Muscle layer of colon (tissue), 2 donors: ENCODE measurements at regions not wholly inside any gene's neighbourhood (a gene's known extent, or its start where the extent isn't known, plus 50 kb on each side); places are given as distances from the start of the nearest gene placed in this dataset.
"Not testable (repeated sequence)": the region's sequence is repeated elsewhere in the genome, so short reads cannot be mapped to it uniquely, and the experiment has no call there.

ENCODE experiments used
- H3K27ac ChIP-seq: one replicate; pipeline ENCODE4 v1.7.0; 2013; ENCODE audit warnings: low read depth, mild to moderate bottlenecking, low read length, moderate library complexity
- H3K27me3 ChIP-seq, 2 donors: one replicate each; pipeline ENCODE4 v1.7.0; 2013; ENCODE audit warnings: low read length in 2 of 2, mild to moderate bottlenecking in 2 of 2; ENCODE audit not compliant: insufficient read depth in 2 of 2, control insufficient read depth in 1 of 2
- H3K36me3 ChIP-seq: one replicate; pipeline ENCODE4 v1.7.0; 2013; ENCODE audit warnings: mild to moderate bottlenecking, low read length; ENCODE audit not compliant: insufficient read depth
- H3K4me1 ChIP-seq: one replicate; pipeline ENCODE4 v1.7.0; 2013; ENCODE audit warnings: mild to moderate bottlenecking, low read length; ENCODE audit not compliant: insufficient read depth
- H3K4me3 ChIP-seq, 2 donors: one replicate each; pipeline ENCODE4 v1.7.0; 2013; ENCODE audit warnings: low read length in 2 of 2, low read depth in 1 of 2, mild to moderate bottlenecking in 1 of 2, moderate library complexity in 1 of 2
- H3K9ac ChIP-seq: one replicate; pipeline ENCODE4 v1.7.0; 2013; ENCODE audit warnings: low read length
- H3K9me3 ChIP-seq: one replicate; pipeline ENCODE4 v1.7.0; 2013; ENCODE audit warnings: mild to moderate bottlenecking, low read length
- donor health status: abdominal sarcoma.
- donor health status: Adenocarcinoma of cecum.

DNA sequence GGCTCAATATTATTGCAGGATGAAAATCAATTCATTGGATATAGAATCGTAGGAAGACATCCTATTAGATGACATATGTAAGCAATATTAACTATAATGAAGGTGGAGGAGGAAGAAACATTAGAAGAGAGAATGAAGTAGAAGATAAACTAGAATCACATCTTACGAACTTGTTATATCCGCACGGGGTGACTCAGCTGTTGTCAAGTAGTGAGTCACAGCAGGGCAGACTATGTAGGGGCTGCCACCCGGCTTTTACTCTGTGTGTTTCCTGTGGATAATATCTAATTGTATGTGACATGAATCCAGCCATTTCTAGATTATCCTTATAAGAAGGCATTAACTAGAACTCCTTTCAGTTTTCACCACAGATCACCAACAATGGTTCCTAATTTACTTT lies 520.2 kb downstream of the DOK5 start:
- H3K9me3 ChIP-seq = no peaks in the 10 kb centered on the region
- no peaks in the 10 kb centered on the region for H3K27me3 ChIP-seq
- H3K36me3 ChIP-seq = no peaks in the 10 kb centered on the region
- no peak overlapping the region for H3K4me3 ChIP-seq
- no peak overlapping the region for H3K27ac ChIP-seq
- H3K4me1 ChIP-seq = no peaks in the 10 kb centered on the region
- H3K9ac ChIP-seq = no peak overlapping the region

DNA sequence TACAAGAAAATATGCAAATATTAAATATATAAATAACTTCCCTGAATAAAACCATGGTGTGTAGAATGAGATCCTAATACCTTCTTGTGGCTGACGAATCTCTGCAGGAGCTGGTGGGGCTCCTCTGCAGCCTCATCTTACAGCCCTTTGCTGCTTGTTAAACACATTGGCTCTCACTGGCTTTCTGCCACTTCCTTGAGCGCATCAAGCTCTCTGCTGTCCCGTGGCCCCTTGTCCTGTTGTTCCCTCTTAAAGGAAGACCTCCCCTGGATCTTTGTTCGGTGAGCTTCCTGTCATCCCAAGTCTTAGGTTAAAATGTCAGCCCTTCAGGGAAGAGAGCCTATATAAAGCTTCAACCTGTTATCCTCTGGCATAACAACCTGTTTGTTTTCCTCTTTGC lies 519.6 kb downstream of the DOK5 start:
- H3K27me3 ChIP-seq = no peaks in the 10 kb centered on the region
- H3K9me3 ChIP-seq = no peaks in the 10 kb centered on the region
- H3K9ac ChIP-seq = no peak overlapping the region
- H3K36me3 ChIP-seq = no peaks in the 10 kb centered on the region
- no peak overlapping the region for H3K4me3 ChIP-seq
- no peaks in the 10 kb centered on the region for H3K4me1 ChIP-seq
- H3K27ac ChIP-seq = no peak overlapping the region

DNA sequence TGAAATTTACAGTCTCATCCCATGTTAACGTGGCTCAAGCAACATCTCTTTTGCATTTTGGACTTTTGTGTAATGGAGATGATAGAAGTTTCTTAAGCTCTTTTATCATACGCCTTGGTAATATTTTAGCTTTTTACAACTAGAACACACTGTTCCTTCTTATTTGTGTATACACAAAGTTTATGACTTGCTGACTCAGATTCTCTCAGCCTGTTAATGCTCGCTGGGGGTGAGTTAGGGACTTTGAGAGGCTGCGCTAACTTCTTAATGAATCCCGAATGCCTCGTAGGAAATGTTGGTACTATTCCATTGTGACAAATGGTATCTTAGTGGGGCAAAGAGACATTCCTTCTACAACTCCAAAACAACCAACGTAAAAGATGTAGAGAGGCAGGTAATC lies 509.7 kb downstream of the DOK5 start:
- H3K4me3 ChIP-seq = no peak overlapping the region
- H3K27ac ChIP-seq = no peak overlapping the region
- H3K36me3 ChIP-seq = no peaks in the 10 kb centered on the region
- no peaks in the 10 kb centered on the region for H3K9me3 ChIP-seq
- no peaks in the 10 kb centered on the region for H3K27me3 ChIP-seq
- peaks cover 3% of the 10 kb centered on the region for H3K4me1 ChIP-seq
- no peak overlapping the region for H3K9ac ChIP-seq

DNA sequence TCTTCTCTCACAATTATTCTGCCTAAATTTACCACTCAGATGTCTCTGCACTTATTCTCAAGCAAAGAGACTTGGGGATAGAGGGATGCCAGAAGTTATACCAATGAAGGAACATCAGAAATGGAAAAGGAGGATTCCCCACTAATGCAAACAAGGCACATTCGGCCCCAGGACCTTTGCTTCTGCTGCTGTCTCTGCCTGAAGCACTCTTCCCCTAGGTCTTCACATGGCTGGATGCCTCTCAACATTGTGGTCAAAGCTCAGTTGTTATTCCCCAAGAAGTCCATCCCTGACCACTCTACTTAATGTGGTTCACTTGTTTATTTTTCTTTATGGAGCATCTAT lies 508.7 kb downstream of the DOK5 start:
- Histone ChIP-seq H3K27ac (no peak overlapping the region), H3K9ac (no peak overlapping the region), H3K9me3 (no peaks in the 10 kb centered on the region), H3K36me3 (no peaks in the 10 kb centered on the region), H3K4me3 (no peak overlapping the region), H3K4me1 (peaks cover 3% of the 10 kb centered on the region), H3K27me3 (no peaks in the 10 kb centered on the region)

DNA sequence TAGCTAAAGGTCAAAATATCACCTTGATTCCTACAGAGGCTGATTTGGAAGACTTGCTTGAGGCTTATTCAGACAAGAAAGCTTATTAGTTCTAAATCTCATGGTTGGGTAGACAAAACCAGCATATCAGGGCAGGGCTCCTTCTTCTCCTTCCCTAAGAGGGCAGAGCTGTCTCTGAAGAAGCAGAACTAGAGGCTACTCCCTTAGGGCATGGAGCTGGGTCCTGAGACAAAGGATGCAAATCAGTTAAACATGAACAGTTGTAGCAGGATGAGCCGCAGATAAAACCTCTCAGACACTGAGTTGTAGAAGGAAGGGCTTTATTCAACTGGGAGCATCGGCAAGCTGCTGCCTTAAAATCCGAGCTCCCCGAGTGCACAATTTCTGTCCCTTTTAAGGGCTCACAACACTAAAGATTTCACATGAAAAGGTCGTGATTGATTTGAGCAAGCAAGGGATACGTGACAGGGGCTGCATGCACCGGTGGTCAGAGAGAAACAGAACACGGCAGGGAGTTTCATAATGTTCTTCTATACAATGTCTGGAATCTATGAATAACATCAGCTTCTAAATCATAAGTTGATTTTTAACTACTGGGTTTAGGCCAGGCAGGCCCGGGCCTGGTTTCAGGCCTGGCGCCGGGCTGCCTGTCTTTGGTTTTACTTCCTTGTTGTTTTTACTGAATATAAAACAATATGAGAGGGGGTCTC lies 508.2 kb downstream of the DOK5 start:
- not testable (repeated sequence) for H3K27me3 ChIP-seq, H3K4me3 ChIP-seq

DNA sequence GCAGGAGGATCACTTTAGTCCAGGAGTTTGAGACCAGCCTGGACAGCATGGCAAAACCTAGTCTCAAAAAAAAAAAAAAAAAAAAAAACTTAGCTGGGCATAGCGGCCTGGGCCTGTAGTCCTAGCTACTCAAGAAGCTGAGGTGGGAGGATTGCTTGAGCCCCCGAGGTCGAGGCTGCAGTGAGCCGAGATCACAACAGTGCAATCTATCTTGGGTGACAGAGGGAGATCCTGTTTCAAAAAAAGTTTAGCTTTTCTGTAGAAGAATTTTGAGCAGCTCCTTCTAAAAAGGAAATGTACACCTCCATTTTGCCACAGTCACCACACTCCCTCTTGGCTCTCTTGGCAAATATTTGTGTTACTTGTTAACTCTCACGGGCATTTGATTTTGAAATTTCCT lies 505.8 kb downstream of the DOK5 start:
- Histone ChIP-seq H3K4me3 (no peak overlapping the region), H3K4me1 (peaks cover 3% of the 10 kb centered on the region), H3K9me3 (no peaks in the 10 kb centered on the region), H3K36me3 (no peaks in the 10 kb centered on the region), H3K9ac (no peak overlapping the region), H3K27me3 (no peaks in the 10 kb centered on the region), H3K27ac (no peak overlapping the region)

More for the DNA sequence above, 508.2 kb downstream of the DOK5 start:
- not testable (repeated sequence) for H3K9ac ChIP-seq, H3K27ac ChIP-seq, H3K36me3 ChIP-seq, H3K9me3 ChIP-seq, H3K4me1 ChIP-seq

DNA sequence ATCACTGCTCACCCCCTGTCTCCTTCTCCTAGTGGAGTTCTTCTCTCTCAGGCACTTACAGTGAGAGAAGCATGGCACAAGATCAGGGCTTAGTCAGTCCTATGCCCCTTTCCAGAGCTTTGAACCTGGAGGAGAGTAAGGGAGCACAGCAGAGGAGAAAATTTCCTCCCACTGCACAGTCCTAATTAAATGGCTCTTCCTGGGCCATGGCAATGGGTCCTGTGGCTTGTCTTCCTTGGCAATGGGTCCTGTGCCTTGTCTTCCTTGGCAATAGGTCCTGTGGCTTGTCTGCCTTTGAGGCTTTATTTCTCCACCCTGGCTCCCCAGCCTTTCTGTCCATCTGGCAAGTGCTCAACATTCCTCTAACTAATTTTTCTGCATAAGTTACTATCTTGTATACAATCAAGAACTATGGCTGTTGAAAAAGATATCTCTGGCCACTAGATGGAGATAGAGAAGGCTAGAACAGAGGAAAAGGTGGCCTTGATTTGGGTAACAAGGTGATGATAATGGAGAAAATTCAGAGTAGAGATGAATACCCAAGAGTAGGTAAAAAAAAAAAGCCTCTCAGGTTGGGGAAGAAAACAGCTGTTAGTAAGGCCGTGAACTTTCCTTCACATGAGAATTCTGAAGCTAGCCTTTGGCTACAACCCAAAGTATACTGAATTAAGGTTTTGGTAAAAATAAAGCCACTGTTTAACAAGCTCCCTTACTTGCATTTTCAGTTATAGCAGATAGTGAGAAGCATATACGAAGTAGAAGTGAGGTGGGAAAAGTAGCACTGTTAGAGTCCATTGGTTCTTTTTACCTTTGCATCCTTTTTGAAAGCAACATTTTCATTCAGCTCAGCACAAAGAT lies 504.9 kb downstream of the DOK5 start:
- Histone ChIP-seq H3K4me3 (no peak overlapping the region), H3K9me3 (no peaks in the 10 kb centered on the region), H3K27ac (no peak overlapping the region), H3K4me1 (peaks cover 3% of the 10 kb centered on the region), H3K36me3 (no peaks in the 10 kb centered on the region), H3K9ac (no peak overlapping the region), H3K27me3 (no peaks in the 10 kb centered on the region)

DNA sequence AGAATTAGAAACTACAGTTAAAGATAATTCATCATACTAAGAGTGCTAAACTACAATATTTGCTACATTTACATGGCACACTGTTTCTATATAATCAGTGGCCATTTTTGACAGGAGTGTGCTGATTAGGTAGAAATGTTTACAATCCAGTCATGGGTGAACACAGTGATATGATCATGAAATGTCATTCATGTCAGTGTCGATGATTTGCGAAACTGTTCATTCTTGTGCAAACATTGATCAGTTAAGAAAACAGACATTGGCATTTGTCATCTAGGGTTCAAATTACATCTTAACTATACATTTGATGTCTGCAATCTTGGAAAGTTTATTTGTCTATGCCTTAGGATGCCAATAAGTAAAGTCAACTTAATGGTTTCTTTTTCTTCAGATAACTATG lies 474.9 kb downstream of the DOK5 start:
- Histone ChIP-seq H3K4me3 (no peak overlapping the region), H3K9ac (no peak overlapping the region)

DNA sequence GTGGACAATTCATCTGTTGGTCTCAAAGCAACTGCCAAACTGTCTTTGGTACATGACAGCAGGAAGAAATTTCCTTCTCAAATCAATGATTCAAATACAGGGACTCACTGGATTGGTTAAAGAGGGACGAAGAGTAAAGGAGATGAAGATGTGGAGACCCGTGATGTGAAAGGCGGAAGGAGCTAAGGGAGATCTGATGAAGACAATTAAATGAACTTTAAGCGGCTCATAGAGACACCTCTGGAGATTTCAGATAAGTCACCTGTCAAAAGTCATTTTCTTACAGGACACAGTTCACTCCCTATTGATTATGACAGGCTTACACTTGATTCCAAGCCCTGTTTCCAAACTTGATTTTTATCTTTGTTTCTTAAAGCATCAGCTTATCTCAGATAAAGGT lies 466.3 kb downstream of the DOK5 start:
- H3K9ac ChIP-seq = no peak overlapping the region
- no peak overlapping the region for H3K4me3 ChIP-seq
- H3K36me3 ChIP-seq = no peaks in the 10 kb centered on the region
- no peaks in the 10 kb centered on the region for H3K9me3 ChIP-seq
- no peaks in the 10 kb centered on the region for H3K4me1 ChIP-seq
- no peaks in the 10 kb centered on the region for H3K27me3 ChIP-seq
- no peak overlapping the region for H3K27ac ChIP-seq

More for the DNA sequence above, 474.9 kb downstream of the DOK5 start:
- Histone ChIP-seq H3K36me3 (no peaks in the 10 kb centered on the region), H3K27me3 (no peaks in the 10 kb centered on the region), H3K4me1 (no peaks in the 10 kb centered on the region), H3K27ac (no peak overlapping the region), H3K9me3 (no peaks in the 10 kb centered on the region)

DNA sequence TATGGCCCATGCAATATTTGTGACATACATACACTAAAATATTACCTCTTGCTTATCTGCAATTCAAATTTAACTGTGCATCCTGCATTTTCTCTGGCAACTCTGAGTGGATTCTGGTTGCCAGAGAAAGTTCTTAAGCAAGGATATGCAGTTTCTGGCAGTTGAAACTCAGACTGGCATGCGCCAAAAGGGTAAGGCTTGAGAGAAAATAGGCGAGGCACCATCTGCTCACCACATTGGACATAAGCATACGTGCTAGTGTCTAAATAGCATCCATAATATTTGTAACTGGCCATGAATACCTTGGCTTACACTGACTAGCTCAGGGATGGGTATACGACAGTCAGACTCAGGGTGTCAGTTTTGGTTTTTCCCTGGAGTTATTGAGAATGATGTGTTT lies 465.1 kb downstream of the DOK5 start:
- Histone ChIP-seq H3K4me1 (no peaks in the 10 kb centered on the region), H3K9me3 (no peaks in the 10 kb centered on the region), H3K4me3 (no peak overlapping the region), H3K27ac (no peak overlapping the region), H3K9ac (no peak overlapping the region), H3K27me3 (no peaks in the 10 kb centered on the region), H3K36me3 (no peaks in the 10 kb centered on the region)

DNA sequence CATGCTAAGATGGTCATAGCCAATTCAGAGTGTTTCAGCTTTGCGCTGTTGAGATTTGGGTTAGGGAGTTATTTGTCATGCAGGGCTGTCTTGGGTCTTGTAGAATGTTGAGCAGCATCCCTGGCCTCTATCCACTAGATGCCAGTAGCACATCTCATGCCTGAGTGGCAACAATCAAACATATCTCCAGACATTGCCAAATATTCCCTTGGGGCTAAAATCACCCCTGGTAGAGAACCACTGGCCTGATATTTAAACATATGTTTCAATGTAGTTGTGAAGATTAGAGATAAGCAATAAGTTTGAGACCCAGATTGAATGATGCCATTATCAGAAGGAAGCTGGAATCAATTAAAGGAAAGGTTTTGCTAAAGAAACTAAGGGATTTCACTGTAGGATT lies 463.3 kb downstream of the DOK5 start:
- H3K27ac ChIP-seq = no peak overlapping the region
- no peaks in the 10 kb centered on the region for H3K36me3 ChIP-seq
- no peaks in the 10 kb centered on the region for H3K4me1 ChIP-seq
- H3K27me3 ChIP-seq = no peaks in the 10 kb centered on the region
- H3K4me3 ChIP-seq = no peak overlapping the region
- no peaks in the 10 kb centered on the region for H3K9me3 ChIP-seq
- H3K9ac ChIP-seq = no peak overlapping the region
